Body of pancreas (tissue), 4 donors: ENCODE measurements at regions not wholly inside any gene's neighbourhood (a gene's known extent, or its start where the extent isn't known, plus 50 kb on each side); places are given as distances from the start of the nearest gene placed in this dataset.

Experiments used
- ATAC-seq: fragments of 150-250 bp; one replicate; pipeline ENCODE4 v1.9.1; 2016
- DNase-seq, 4 donors: peaks; one replicate each; pipeline ENCODE4 v3.0.0-alpha.2; 2019
- H3K27ac ChIP-seq, 4 donors: fragments of 200-600 bp; sonication (generic); 1 replicate in 3 of 4; 2 replicates in 1 of 4; pipeline versions ENCODE4 v1.5.1 to v1.6.1; 2016 to 2019; ENCODE audit warnings: mild to moderate bottlenecking in 1 of 4, mixed read lengths in 1 of 4, moderate library complexity in 1 of 4
- H3K27me3 ChIP-seq, 2 donors: fragments of 200-600 bp; sonication (generic); one replicate each; pipeline ENCODE4 v1.6.0; 2016; ENCODE audit warnings: mild to moderate bottlenecking in 1 of 2
- H3K36me3 ChIP-seq, 2 donors: fragments of 200-600 bp; sonication (generic); replicated peaks in 1 of 2; 2 replicates each; pipeline ENCODE4 v1.5.1; 2016; ENCODE audit warnings: low read depth in 2 of 2; ENCODE audit not compliant: insufficient read depth in 1 of 2
- H3K4me1 ChIP-seq: fragments of 200-600 bp; sonication (generic); one replicate; pipeline ENCODE4 v1.6.0; 2016
- H3K4me3 ChIP-seq, 2 donors: fragments of 200-600 bp; sonication (generic); 1 replicate in 1 of 2; 2 replicates in 1 of 2; pipeline ENCODE4 v1.5.1; 2016 to 2019
- H3K9me3 ChIP-seq, 3 donors: fragments of 200-600 bp; sonication (generic); 1 replicate in 2 of 3; 2 replicates in 1 of 3; pipeline ENCODE4 v1.5.1; 2016
- POLR2A ChIP-seq, 3 donors: fragments of 450-650 bp; IDR thresholded peaks; one replicate each; pipeline ENCODE4 v1.6.1; 2016; ENCODE audit warnings: antibody characterized with exemption in 3 of 3, mild to moderate bottlenecking in 2 of 3
- WGBS, 2 donors: methylation state at CpG; one replicate each; pipeline ENCODE4 v1.1.5; 2017; 5-methylcytosine and 5-hydroxymethylcytosine counted together
- intact Hi-C: fragments of 100-400 bp; cut with DNase I; formaldehyde crosslinking; loops from one replicate; pipeline ENCODE4 v1.15.1; 2023
- TF ChIP-seq, protein P1 (sequence below), 7 experiments: fragments of 450-650 bp in 4 of 7; fragments of 200-600 bp in 3 of 7; sonication (generic) in 3 of 7; IDR thresholded peaks; one replicate each; pipeline ENCODE4 v1.5.1; 2016 to 2019; ENCODE audit warnings: antibody characterized with exemption in 7 of 7

DNA sequence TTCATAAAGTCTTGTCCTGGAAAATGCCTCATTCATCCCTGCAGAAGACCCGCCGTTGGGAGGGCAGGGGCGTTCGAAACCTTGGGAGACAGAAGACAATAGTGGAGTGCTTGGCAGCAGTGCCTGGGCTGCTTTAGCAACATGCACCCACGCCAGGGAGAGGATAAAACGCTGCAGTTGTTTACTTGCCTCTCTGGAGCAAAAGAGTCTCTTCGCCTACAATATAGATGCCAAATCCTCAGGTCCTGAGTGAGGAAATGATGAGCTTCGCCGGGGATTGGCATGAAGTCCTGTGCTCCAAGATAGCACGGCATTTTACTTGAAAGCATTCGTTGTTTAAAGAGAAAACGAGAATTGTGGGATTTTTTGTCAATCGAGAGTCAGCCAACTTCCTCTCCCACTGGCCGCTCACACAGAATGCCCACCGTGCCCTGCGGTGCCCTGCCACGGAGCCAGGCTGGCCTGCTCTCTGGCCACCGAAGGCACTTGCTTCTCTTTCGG is 152.5 kb upstream of the POU3F3 start:
- ATAC-seq, result no peak
- Histone ChIP-seq H3K27me3 (no peaks in the 10 kb centered on the region), H3K4me3 (no peak overlapping the region), H3K9me3 (no peaks in the 10 kb centered on the region), H3K4me1 (no peaks in the 10 kb centered on the region), H3K36me3 (no peaks in the 10 kb centered on the region), H3K27ac (no peak overlapping the region)
- intact Hi-C loops, result no loop called here
- no peak for TF ChIP-seq POLR2A (IDR thresholded peaks at IDR 0.05)
- TF ChIP-seq, protein P1, sequence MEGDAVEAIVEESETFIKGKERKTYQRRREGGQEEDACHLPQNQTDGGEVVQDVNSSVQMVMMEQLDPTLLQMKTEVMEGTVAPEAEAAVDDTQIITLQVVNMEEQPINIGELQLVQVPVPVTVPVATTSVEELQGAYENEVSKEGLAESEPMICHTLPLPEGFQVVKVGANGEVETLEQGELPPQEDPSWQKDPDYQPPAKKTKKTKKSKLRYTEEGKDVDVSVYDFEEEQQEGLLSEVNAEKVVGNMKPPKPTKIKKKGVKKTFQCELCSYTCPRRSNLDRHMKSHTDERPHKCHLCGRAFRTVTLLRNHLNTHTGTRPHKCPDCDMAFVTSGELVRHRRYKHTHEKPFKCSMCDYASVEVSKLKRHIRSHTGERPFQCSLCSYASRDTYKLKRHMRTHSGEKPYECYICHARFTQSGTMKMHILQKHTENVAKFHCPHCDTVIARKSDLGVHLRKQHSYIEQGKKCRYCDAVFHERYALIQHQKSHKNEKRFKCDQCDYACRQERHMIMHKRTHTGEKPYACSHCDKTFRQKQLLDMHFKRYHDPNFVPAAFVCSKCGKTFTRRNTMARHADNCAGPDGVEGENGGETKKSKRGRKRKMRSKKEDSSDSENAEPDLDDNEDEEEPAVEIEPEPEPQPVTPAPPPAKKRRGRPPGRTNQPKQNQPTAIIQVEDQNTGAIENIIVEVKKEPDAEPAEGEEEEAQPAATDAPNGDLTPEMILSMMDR (IDR thresholded peaks at IDR 0.05), result no peak
- WGBS, 2 donors, result 61% methylated on average over 19 of the region's 19 CpGs
- no peak for DNase-seq

DNA sequence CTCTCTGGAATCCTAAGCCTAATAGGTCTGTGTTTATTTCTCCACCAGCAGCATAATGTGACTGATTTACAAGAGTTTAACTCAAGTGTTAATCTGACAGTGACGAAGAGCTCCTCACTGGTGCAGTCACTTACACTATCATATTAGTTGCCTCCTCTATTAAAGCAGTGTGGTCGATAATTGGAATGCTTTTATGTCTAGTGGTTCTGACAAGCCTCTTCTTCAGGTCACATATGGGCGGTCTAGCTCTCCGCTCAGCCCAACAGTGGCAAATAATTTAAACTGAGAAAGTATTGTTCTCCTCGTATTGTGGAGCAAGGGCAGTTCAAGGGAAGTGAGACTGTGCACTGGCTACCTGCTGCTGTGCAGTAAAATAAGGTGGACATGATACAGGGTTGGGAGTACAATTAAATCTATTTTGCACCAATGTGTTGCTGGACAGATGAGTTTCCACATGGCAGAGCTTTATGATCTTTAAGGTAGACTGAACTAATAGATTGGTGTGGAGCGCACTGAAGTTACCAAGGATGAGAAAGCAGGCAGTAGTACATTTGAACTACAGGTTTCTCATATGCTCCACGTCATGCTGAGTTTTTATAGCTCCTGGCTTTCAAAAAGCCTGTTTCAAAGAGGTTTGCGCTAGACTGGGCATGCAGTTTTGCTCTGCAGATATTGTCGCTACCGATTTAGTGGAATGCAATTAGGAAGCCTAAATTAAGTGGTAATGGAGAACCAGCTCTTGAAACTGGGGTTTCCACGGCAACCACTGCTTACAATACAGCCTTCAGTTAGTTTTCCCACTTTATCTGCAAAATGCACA is 151.7 kb upstream of the POU3F3 start:
- Histone ChIP-seq H3K4me3 (no peak overlapping the region), H3K27ac (no peak overlapping the region), H3K4me1 (no peaks in the 10 kb centered on the region), H3K27me3 (no peaks in the 10 kb centered on the region), H3K9me3 (no peaks in the 10 kb centered on the region), H3K36me3 (no peaks in the 10 kb centered on the region)
- WGBS, 2 donors, result 28% methylated on average over 11 of the region's 11 CpGs
- TF ChIP-seq, protein P1 (IDR thresholded peaks at IDR 0.05), result no peak
- no peak for TF ChIP-seq POLR2A (IDR thresholded peaks at IDR 0.05)
- DNase-seq, result no peak
- intact Hi-C loops, result no loop called here
- ATAC-seq, result no peak

DNA sequence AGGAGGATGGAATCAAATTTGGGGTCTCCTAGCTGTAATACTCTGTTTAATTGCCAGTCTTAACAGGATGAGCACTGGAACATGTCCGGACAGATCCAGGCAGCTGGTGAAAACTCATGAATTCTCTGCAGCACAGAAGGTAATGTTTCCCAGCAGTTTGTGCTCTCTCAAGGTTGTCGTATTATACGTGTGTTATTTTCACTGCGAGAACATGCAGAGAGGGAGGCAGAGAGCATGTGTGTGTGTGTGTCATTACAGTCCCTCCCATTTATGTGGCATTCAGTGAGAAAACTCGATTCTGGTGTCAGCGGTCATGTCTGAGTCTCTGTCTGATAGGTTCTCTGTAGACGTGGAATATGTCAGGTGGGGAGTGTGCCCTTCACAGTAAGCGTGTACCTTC is 150.2 kb upstream of the POU3F3 start:
- TF ChIP-seq, protein P1 (IDR thresholded peaks at IDR 0.05), result no peak
- TF ChIP-seq POLR2A (IDR thresholded peaks at IDR 0.05), result no peak
- no peaks in the 10 kb centered on the region for H3K36me3 ChIP-seq
- DNase-seq, result no peak
- no peaks in the 10 kb centered on the region for H3K4me1 ChIP-seq
- H3K9me3 ChIP-seq, result no peaks in the 10 kb centered on the region
- no peaks in the 10 kb centered on the region for H3K27me3 ChIP-seq
- no peak for ATAC-seq
- intact Hi-C loops, result no loop called here
- 19 to 52% methylated on average over 8 of the region's 8 CpGs for WGBS, 2 donors
- no peak overlapping the region for H3K27ac ChIP-seq
- no peak overlapping the region for H3K4me3 ChIP-seq

DNA sequence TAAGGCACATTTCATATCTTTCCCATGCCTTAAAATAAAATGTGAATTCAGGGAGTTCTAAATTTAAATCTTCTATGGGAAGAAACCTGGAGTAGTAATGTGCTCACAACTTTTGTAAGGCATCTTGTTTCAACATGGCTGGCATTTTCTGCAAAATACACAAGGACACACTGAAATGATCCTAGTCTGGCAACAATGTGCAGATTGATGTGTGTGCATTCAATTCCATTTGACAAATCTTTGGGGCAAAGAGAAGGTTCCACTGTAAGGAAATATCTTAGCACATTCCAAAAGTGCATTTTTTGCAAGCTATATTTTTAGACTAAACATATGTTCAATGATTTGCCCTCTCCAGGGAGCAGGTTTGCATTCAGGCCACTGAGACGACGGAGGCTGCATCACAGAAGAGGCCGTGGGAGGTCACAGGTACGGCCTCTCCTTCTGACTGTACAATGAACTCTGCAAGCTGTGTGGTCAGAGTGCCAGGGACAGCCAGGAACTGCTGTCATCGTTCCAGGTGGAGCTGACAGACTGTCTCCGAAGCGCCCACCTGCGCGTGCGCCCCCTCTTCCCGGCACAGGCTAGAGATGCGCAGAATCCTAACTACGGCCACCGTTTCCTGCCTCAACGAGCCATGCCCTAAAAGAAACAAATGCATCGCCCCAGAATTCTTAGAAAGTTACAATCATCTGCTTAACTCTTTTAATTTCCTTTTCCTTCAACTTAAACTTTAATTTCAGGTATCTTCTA is 149.2 kb upstream of the POU3F3 start:
- H3K9me3 ChIP-seq, result no peaks in the 10 kb centered on the region
- H3K4me1 ChIP-seq, result no peaks in the 10 kb centered on the region
- H3K27ac ChIP-seq, result no peak overlapping the region
- no peak for TF ChIP-seq POLR2A (IDR thresholded peaks at IDR 0.05)
- ATAC-seq (no peak), DNase-seq (no peak)
- no peaks in the 10 kb centered on the region for H3K27me3 ChIP-seq
- no peak overlapping the region for H3K4me3 ChIP-seq
- H3K36me3 ChIP-seq, result no peaks in the 10 kb centered on the region
- intact Hi-C loops, result no loop called here
- WGBS, 2 donors, result 74 to 79% methylated on average over 16 of the region's 16 CpGs

DNA sequence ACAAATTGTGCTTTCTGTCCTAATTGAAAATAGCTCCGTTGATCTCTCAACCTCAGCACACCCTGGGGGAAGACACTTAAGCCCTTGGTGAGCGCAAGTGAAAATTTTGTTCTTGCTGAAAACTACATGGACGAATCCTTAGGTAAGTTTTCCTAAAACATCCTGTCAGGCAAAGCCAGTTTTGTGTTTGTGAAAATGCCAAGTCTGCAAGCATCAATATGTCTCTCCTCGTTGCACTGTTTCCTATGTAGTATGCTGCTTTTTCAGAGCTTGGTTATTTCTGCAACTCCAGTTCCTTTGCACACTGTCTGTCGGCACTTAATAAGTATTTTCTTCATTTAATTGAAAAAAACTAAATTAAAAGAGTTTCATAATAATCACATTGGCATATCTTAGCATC is 146.9 kb upstream of the POU3F3 start:
- no peaks in the 10 kb centered on the region for H3K36me3 ChIP-seq
- DNase-seq, result no peak
- H3K4me1 ChIP-seq, result no peaks in the 10 kb centered on the region
- intact Hi-C loops, result no loop called here
- no peaks in the 10 kb centered on the region for H3K27me3 ChIP-seq
- H3K9me3 ChIP-seq, result no peaks in the 10 kb centered on the region
- H3K27ac ChIP-seq, result no peak overlapping the region
- WGBS, 2 donors, result 59 to 70% methylated on average over 5 of the region's 5 CpGs
- H3K4me3 ChIP-seq, result no peak overlapping the region
- TF ChIP-seq, protein P1 (IDR thresholded peaks at IDR 0.05), result no peak
- no peak for ATAC-seq
